ENCODE measurements at regions not wholly inside any gene's neighbourhood (a gene's known extent, or its start where the extent isn't known, plus 50 kb on each side); places are given as distances from the start of the nearest gene placed in this dataset.

DNA sequence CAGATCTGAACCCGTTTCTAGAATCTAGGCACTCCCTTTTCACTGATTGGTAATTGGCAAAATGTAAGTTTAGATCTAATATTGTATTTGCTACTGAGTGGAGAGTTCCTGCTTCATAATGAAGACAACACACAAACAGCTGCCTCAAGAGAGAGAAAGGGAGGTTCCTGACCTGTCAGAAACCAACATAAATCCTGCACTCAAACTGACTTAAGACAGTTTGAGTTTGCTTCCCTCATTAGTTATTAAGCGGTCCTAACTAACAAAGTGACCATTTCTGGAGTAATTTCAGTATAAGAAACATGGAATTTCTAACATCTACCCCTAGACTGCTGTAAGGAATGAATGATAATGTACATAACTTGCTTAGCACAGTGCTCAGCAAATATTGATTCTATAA lies 191.2 kb downstream of the METTL4 start:
- no peak for DNase-seq (ENCODE audit: low spot score)

- DNase-seq (ENCODE audit: low spot score), result no peak
Measured at GRCh38 chr18:2381539-2381938, 189.8 kb downstream of the METTL4 start.

- DNase-seq (ENCODE audit: low spot score), result no peak
Measured at GRCh38 chr18:2387588-2387987, 183.7 kb downstream of the METTL4 start.

GRCh38 chr18:2390158-2390557 lies 181.1 kb downstream of the METTL4 start:
- DNase-seq (ENCODE audit: low spot score), result no peak

- DNase-seq (ENCODE audit: low spot score), result no peak
Measured at GRCh38 chr18:2391470-2391869, 179.8 kb downstream of the METTL4 start.

DNA sequence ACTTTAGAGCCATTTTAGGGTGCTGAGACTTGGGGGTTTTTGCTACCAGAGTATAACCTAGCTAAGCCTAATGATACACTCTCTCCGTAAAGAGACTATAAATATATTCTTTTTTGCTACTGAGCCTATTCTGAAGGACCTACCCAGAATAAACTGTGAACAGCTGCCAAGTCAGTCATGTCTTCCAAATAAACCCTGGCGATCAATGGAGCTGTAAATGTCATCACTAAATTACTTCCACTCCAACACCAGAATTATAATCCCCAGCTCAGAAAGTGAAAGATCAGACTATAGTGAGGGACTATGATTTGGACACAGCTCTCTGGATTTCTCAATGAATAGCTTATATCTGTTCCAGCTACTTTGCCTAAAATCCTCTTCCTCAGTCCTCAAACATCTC lies 178.9 kb downstream of the METTL4 start:
- no peak for DNase-seq (ENCODE audit: low spot score)

DNA sequence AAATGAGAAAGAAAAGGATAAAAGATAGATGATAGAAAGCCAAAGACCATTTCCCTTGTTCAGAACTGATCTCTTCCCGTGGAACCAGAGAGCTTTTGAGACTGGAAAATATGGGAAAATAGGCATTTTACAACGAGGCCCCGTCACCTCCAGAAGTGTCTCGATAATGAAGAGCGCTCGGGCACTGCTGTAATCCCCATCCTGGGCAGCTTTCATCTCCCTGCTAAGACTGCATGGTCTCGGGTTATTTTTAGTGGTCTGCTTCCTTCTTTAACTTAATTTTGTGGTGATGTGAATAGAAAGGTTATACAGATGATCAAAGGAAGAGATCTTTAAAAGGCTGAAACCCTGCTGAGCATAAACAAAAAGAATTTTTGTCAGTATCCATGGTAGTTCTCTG lies 176.6 kb downstream of the METTL4 start:
- DNase-seq (ENCODE audit: low spot score), result no peak

- no peak for DNase-seq (ENCODE audit: low spot score)
Measured at GRCh38 chr18:2395427-2396161, 175.7 kb downstream of the METTL4 start.

GRCh38 chr18:2396162-2396505 lies 175.2 kb downstream of the METTL4 start:
- DNase-seq (ENCODE audit: low spot score), result no peak

GRCh38 chr18:2400701-2401196 lies 170.6 kb downstream of the METTL4 start:
- DNase-seq (ENCODE audit: low spot score), result no peak

- no peak for DNase-seq (ENCODE audit: low spot score)
Measured at GRCh38 chr18:2402084-2402483, 169.2 kb downstream of the METTL4 start.

DNA sequence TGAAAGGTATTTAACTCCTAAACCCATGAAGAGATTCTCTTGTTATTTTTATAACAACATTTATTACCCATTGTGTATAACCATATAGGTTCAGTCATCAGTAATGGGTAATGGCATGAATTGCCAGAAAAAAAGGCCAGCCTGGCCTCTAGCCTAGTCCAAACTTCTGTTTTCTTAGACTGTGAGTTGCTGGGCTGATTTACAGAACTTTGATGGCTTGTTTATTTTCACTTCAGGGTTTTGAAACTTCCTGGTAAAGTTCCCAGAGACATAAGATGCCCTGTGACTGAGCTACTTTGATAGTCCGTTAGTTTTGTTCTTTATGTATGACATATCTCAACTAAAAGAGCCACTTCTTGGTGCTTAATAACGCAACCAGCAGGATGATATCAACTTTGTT lies 164.8 kb downstream of the METTL4 start:
- DNase-seq (ENCODE audit: low spot score), result no peak

- DNase-seq (ENCODE audit: low spot score), result no peak
Measured at GRCh38 chr18:2407961-2408360, 163.3 kb downstream of the METTL4 start.

- DNase-seq (ENCODE audit: low spot score), result no peak
Measured at GRCh38 chr18:2409906-2410305, 161.4 kb downstream of the METTL4 start.

- no peak for DNase-seq (ENCODE audit: low spot score)
Measured at GRCh38 chr18:2410688-2411087, 160.6 kb downstream of the METTL4 start.

DNA sequence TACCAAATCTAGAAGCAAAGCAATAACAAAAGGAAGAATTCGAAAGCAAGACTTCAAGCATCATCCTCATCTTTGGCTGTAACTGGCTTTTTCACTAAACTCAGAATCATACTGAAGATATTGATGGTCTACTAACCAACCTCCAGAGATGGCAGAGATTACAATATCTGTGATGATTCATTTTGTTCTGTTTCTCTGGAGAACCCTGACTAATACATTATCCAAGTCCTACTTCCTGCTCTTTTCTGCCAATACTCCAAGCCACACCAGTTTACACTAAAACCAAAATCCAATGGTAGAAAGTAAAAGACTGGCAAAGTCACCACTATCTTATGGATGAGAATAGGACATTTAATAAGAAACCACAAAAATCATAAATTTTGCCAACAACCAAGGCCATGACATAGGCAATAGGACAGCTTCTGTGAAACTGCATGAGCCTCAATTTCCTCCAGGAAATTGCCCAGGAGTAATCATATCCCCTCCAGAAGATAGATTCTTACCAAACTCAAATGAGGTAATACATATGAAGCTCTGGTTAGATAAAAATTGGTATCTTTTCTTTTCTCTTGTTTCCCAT lies 159.8 kb downstream of the METTL4 start:
- DNase-seq (ENCODE audit: low spot score), result no peak

DNA sequence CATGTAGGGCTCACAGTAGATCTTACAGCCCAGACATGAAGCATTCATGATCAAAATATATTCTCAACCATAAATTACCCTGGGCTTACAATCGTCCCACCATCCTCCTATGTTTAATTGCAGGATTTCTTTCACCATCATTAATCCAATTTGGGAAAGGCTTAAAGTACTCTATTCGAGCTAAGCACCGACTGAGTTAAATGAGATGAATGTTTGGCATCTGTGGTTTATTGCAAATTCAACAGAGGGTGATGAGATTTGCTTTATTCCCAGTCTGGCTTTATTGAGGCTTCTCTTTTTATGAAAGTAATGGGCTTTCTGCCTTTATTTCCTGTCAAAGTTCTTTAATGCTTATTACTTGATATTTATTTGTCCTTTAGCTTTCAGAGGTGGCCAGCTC lies 159.0 kb downstream of the METTL4 start:
- DNase-seq (ENCODE audit: low spot score), result no peak

DNA sequence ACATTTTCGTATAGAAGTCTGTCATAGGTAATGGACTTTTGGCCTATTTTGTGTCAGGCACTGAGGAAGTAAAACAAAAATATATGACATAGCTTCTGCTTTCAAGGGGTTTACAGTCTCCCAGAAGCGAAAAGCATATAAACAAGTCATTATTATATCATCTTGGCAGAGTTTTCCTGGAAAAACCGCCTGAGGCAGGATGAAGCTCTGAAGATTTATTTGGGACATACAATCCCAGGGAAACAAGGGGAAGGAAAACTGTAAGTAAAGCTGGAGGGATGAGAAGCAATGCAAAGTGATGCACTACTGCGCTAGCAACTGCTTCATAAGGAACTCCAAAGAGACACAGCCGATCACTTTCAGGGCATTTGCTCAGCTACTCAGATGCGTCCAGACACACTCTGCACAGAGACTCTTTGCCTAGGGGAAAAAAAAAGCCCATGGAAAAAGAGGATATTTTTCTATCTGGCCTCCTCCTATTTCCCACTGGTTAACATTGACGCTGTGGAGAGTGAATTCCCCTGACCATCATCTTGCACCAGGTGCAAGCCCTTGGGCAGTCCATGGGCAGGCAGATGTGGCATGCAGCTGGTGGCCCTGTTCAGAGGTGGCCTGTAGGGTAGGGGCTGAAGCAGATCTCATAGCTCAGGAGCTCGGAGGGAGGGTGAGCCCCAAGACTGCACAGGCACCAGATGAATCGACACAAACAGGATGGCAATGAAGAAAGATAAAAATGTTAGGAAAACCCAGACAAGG lies 158.1 kb downstream of the METTL4 start:
- DNase-seq (ENCODE audit: low spot score), result no peak

- no peak for DNase-seq (ENCODE audit: low spot score)
Measured at GRCh38 chr18:2414235-2414634, 157.1 kb downstream of the METTL4 start.

DNA sequence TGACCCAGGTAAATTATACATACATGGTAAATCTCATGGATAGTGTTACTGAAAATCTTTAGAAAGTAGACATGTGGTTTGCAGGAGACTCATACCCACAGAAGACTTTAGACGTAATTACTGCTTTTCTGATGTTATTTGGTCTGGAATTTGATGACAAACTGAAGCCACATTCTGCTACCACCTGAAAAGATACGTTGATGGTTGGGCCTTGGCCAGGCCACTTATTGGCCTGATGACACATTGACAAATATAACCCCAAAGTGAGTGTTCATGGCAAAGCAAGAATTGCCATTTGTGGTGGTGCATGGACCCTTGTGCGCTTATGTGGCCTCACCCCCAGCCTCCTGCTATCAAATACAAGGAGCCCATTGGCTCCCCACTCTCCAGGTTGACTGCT lies 155.6 kb downstream of the METTL4 start:
- no peak for DNase-seq (ENCODE audit: low spot score)

DNA sequence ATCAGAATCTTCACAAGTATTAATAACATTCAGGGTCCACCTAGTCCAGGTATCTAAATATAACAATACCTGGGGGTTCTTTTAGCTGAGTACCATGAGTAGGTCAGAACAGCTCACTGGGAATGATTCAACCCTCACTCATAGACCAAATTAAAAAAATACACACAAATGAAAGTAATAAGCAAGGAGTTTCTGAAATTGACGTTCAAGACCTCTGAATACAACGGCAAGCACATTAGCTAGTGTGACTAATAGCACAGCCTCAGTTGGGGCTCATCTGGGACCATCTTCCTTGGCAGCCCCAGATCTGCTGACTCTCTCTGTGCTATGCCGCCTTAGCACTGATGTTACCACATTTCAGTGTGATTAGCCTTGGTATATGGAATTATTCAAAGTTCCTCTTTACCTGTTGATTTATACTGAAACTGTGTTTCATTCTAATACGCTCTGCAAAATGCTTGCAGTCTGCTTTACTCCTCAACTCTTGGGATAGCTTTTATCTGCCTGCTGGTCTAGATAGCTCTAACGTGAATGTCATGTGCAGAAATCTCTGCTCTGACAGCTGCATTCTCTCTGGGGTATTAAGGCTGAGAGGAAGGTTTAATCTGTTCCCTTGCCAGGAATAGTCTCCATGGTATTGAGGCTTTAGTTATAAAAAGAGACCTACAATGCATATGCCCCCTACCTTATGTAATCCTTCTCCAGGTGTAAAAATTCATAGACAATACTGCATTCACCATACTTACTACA lies 153.3 kb downstream of the METTL4 start:
- DNase-seq (ENCODE audit: low spot score), result no peak

DNA sequence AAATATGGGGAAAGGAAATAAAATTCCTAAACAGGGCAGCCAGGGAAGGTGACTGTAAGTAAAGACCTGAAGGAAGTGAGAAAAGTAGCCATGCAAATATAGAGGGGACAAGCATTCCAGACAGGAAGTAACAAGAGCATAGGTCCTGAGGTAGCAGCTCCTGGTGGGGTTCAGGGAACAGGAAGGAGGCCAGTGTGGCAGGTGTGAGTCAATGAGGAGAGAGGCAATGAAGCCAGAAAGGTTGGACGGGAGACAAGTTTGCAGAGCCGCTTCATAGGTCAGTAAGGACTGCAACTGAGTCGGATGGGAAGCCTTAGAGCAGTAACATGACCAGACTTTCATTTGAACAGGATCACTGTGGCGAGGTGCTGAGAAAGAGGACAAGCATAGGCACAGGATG lies 150.9 kb downstream of the METTL4 start:
- DNase-seq (ENCODE audit: low spot score), result no peak

DNA sequence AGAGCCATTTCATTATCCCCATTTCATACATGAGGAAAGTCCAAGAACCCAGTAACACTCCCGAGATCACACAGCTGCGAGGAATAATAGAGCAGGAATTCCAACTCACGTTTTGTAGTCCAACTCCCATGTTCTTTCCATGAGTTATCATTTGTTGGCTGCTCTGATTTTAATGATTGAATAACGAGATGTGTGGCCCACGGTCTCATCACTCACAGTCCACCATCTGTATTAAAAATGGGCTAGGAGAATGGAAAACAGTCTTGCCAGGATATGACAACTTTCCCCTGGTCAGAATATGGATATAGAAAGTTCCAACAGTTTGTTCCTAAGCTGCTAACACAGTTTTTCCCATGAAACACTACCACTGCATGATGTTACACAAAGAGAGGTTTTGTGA lies 147.5 kb downstream of the METTL4 start:
- no peak for DNase-seq (ENCODE audit: low spot score)
